Smooth muscle cell (in vitro differentiated cells): ENCODE measurements at regions not wholly inside any gene's neighbourhood (a gene's known extent, or its start where the extent isn't known, plus 50 kb on each side); places are given as distances from the start of the nearest gene placed in this dataset.

ENCODE experiments used
- DNase-seq: peaks from one replicate; lab custom pipeline; 2025; ENCODE audit not compliant: unreplicated experiment; lab: John Stamatoyannopoulos, UW
- H2AFZ ChIP-seq: fragments of 200-600 bp; sonication (generic); 2 replicates; pipeline ENCODE4 v1.6.0; 2016; ENCODE audit warnings: antibody characterized with exemption, low read depth, mild to moderate bottlenecking
- H3F3A ChIP-seq: fragments of 200-600 bp; sonication (generic); 2 replicates; pipeline ENCODE4 v1.6.0; 2017; ENCODE audit warnings: antibody characterized with exemption, low read depth
- H3K27ac ChIP-seq: fragments of 200-600 bp; sonication (generic); 2 replicates; pipeline ENCODE4 v1.5.1; 2016; ENCODE audit warnings: low read depth, mild to moderate bottlenecking
- H3K27me3 ChIP-seq: fragments of 200-600 bp; sonication (generic); 2 replicates; pipeline ENCODE4 v1.6.1; 2016; ENCODE audit warnings: low read depth, mild to moderate bottlenecking
- H3K36me3 ChIP-seq: fragments of 200-600 bp; sonication (generic); 2 replicates; pipeline ENCODE4 v1.5.1; 2016; ENCODE audit warnings: low read depth
- H3K4me1 ChIP-seq: fragments of 200-600 bp; sonication (generic); 2 replicates; pipeline ENCODE4 v1.5.1; 2016; ENCODE audit warnings: low read depth
- H3K4me2 ChIP-seq: fragments of 200-600 bp; sonication (generic); 2 replicates; pipeline ENCODE4 v1.6.0; 2016; ENCODE audit warnings: mild to moderate bottlenecking
- H3K4me3 ChIP-seq: fragments of 200-600 bp; sonication (generic); 2 replicates; pipeline ENCODE4 v1.5.1; 2016; ENCODE audit warnings: mild to moderate bottlenecking
- H3K79me2 ChIP-seq: fragments of 200-600 bp; sonication (generic); 2 replicates; pipeline ENCODE4 v1.6.0; 2016; ENCODE audit warnings: low read depth, mild to moderate bottlenecking
- H3K9ac ChIP-seq: fragments of 200-600 bp; sonication (generic); 2 replicates; pipeline ENCODE4 v1.6.0; 2016; ENCODE audit warnings: low read depth
- H3K9me3 ChIP-seq: fragments of 200-600 bp; sonication (generic); replicated peaks from 2 replicates; pipeline ENCODE4 v1.5.1; 2016; ENCODE audit warnings: low read depth
- H4K20me1 ChIP-seq: fragments of 200-600 bp; sonication (generic); 2 replicates; pipeline ENCODE4 v1.6.0; 2016; ENCODE audit warnings: low read depth
- WGBS: methylation state at CpG from one replicate; pipeline ENCODE4 v1.1.7; 2016; ENCODE audit warnings: low lambda C conversion rate; 5-methylcytosine and 5-hydroxymethylcytosine counted together
- TF ChIP-seq, protein P1 (sequence below): fragments of 200-600 bp; sonication (generic); IDR thresholded peaks from 2 replicates; pipeline ENCODE4 v1.5.1; 2017; ENCODE audit warnings: borderline replicate concordance, mild to moderate bottlenecking, antibody characterized with exemption; ENCODE audit not compliant: insufficient read depth, poor library complexity, severe bottlenecking

DNA sequence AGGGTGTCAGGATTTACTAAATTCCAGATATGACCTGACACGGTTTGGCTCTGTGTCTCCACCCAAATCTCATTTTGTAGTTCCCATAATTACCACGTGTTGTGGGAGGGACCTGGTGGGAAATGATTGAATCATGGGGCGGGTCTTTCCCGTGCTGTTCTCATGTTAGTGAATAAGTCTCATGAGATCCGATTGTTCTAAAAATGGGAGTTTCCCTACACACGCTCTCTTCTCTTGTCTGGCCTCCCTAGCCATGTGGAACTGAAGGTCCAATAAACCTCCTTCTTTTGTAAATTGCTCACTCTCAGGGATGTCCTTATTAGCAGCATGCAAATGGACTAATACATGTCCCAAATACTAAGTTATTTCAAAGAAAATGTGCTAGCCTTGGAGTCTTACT lies 121.1 kb downstream of the CENPW start:
- Histone ChIP-seq H3K36me3 (no peaks in the 10 kb centered on the region), H3K9ac (no peak overlapping the region), H2AFZ (peak overlapping the region; percentile 88), H3K9me3 (no peaks in the 10 kb centered on the region), H3K79me2 (no peaks in the 10 kb centered on the region), H4K20me1 (no peaks in the 10 kb centered on the region), H3K4me2 (peak overlapping the region; percentile 28), H3F3A (no peaks in the 10 kb centered on the region), H3K27ac (peak overlapping the region; percentile 65), H3K27me3 (no peaks in the 10 kb centered on the region), H3K4me1 (peaks cover 7% of the 10 kb centered on the region), H3K4me3 (no peak overlapping the region)
- TF ChIP-seq, protein P1, sequence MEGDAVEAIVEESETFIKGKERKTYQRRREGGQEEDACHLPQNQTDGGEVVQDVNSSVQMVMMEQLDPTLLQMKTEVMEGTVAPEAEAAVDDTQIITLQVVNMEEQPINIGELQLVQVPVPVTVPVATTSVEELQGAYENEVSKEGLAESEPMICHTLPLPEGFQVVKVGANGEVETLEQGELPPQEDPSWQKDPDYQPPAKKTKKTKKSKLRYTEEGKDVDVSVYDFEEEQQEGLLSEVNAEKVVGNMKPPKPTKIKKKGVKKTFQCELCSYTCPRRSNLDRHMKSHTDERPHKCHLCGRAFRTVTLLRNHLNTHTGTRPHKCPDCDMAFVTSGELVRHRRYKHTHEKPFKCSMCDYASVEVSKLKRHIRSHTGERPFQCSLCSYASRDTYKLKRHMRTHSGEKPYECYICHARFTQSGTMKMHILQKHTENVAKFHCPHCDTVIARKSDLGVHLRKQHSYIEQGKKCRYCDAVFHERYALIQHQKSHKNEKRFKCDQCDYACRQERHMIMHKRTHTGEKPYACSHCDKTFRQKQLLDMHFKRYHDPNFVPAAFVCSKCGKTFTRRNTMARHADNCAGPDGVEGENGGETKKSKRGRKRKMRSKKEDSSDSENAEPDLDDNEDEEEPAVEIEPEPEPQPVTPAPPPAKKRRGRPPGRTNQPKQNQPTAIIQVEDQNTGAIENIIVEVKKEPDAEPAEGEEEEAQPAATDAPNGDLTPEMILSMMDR, result no peak
- DNase-seq, result no peak
- WGBS, result 34% methylated on average over 6 of the region's 6 CpGs

DNA sequence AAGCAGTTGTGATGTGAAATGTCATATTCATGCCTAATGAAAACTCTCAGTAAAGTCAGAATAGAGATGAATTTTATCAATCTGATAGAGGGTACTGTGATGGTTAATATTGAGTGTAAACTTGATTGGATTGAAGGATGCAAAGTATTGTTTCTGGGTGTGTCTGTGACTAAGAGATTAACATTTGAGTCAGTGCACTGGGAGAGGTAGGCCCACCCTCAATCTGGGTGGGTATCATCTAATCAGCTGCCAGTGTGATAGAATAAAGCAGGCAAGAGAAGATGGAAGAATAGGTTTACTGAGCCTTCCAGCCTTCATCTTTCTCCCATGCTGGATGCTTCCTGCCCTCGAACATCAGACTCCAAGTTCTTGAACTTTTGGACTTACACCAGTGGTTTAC lies 124.3 kb downstream of the CENPW start:
- Histone ChIP-seq H2AFZ (no peak overlapping the region), H3K9ac (no peak overlapping the region), H4K20me1 (no peaks in the 10 kb centered on the region), H3K4me1 (peaks cover 7% of the 10 kb centered on the region), H3K36me3 (no peaks in the 10 kb centered on the region), H3K9me3 (no peaks in the 10 kb centered on the region), H3K27ac (no peak overlapping the region), H3F3A (no peaks in the 10 kb centered on the region), H3K4me3 (no peak overlapping the region), H3K27me3 (no peaks in the 10 kb centered on the region), H3K79me2 (no peaks in the 10 kb centered on the region), H3K4me2 (no peak overlapping the region)
- 71% methylated on average over 1 of the region's 1 CpG for WGBS
- TF ChIP-seq, protein P1, result no peak
- no peak for DNase-seq

- H3F3A ChIP-seq, result no peaks in the 10 kb centered on the region
- no peaks in the 10 kb centered on the region for H3K27me3 ChIP-seq
- H2AFZ ChIP-seq, result no peak overlapping the region
- no peak overlapping the region for H3K27ac ChIP-seq
- H3K36me3 ChIP-seq, result no peaks in the 10 kb centered on the region
- TF ChIP-seq, protein P1, result no peak
- H4K20me1 ChIP-seq, result no peaks in the 10 kb centered on the region
- no peaks in the 10 kb centered on the region for H3K79me2 ChIP-seq
- no peaks in the 10 kb centered on the region for H3K9me3 ChIP-seq
- no peak overlapping the region for H3K4me2 ChIP-seq
- H3K9ac ChIP-seq, result no peak overlapping the region
- no peak overlapping the region for H3K4me3 ChIP-seq
- H3K4me1 ChIP-seq, result no peaks in the 10 kb centered on the region
- no peak for DNase-seq
Measured at GRCh38 chr6:126475449-126475848, 135.5 kb downstream of the CENPW start.

GRCh38 chr6:126477678-126478077 lies 137.8 kb downstream of the CENPW start:
- Histone ChIP-seq H3K9ac (no peak overlapping the region), H3K9me3 (no peaks in the 10 kb centered on the region), H3K36me3 (no peaks in the 10 kb centered on the region), H3F3A (no peaks in the 10 kb centered on the region), H3K79me2 (no peaks in the 10 kb centered on the region), H4K20me1 (no peaks in the 10 kb centered on the region), H3K4me3 (no peak overlapping the region), H3K4me2 (no peak overlapping the region), H2AFZ (no peak overlapping the region), H3K4me1 (no peaks in the 10 kb centered on the region), H3K27ac (no peak overlapping the region), H3K27me3 (no peaks in the 10 kb centered on the region)
- DNase-seq, result no peak
- TF ChIP-seq, protein P1, result no peak
- WGBS, result 81% methylated on average over 1 of the region's 1 CpG
